ENCODE measurements at regions not wholly inside any gene's neighbourhood (a gene's known extent, or its start where the extent isn't known, plus 50 kb on each side); places are given as distances from the start of the nearest gene placed in this dataset.

DNA sequence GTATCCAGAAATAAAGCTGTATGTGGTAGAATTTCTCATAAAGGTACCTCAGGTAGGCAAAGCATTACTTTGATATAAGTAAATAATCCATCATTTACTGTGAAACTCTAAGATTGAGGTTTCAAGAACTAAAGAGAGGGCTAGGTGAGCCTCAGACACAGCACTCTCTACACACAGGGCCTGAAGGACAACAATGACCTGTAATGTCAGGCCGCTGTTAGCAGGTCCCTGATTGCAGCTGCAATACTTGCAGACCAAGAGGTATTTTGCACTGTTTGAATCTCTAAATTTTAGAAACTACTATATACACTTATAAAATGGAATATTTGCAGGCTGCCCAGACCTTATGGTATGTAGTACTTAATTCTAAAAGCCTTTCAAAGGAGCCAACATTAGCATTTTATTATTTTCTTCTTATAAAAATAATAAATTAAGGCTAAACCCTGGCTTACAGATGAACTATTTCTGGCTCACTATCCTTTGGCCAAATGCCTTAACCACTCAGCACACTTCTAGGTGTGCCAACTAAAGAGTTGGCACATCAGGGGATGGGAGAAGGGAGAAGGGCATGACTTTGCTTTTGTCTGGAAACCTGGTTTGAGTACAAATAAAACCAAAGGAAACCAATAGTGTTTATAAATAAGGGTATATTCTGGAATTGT, 66.7 kb upstream of the SLC39A10 start:
- peak; percentile 34 for DNase-seq (ENCODE audit: low read depth)
- H3K4me3 ChIP-seq (ENCODE audit: low read depth, low read length): no peak overlapping the region
- no peak for TF ChIP-seq CTCF (IDR thresholded peaks at IDR 0.05; ENCODE audit: insufficient read depth, low read length)

- H3K4me3 ChIP-seq (ENCODE audit: low read depth, low read length): no peak overlapping the region
- DNase-seq (ENCODE audit: low read depth): no peak
- no peak for TF ChIP-seq CTCF (IDR thresholded peaks at IDR 0.05; ENCODE audit: insufficient read depth, low read length)
These were observed 69.1 kb upstream of the SLC39A10 start for GRCh38 chr2:195587966-195588365.

DNA sequence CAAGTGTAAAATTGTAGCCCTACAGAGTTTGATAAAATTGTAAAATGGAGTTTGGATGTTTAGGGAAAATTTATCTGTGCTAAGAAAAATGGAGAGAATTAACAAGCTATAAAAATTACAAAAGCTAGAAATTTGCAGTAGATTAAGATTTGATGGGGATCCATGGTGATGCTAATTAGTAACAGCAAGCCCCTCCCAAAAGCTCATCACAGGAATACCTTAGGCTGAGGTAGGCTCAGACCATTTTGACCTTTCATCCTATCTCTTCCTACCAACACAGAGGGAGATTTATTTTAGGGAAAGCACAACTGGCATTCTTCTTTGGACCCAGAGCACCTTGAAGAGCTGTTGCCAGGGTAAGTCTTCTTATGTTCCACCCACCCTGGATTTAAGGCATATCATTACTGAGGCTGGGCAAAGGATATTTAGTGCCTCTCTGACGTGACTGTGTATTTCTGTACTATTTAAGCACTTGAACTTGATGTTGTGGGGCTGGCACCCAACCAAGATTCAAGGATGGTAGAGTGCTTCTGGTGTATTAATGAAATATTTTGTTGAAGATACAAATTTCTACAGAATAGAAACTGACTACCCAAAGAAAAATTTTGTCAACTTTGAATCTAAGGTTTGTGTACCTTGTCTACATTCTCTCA, 70.8 kb upstream of the SLC39A10 start:
- DNase-seq (ENCODE audit: low read depth): no peak

GRCh38 chr2:195582188-195582587, 74.8 kb upstream of the SLC39A10 start:
- no peak for TF ChIP-seq CTCF (IDR thresholded peaks at IDR 0.05; ENCODE audit: insufficient read depth, low read length)
- no peak for DNase-seq (ENCODE audit: low read depth)
- no peak overlapping the region for H3K4me3 ChIP-seq (ENCODE audit: low read depth, low read length)

More for the DNA sequence above, 70.8 kb upstream of the SLC39A10 start:
- no peak for TF ChIP-seq CTCF (IDR thresholded peaks at IDR 0.05; ENCODE audit: insufficient read depth, low read length)
- H3K4me3 ChIP-seq (ENCODE audit: low read depth, low read length): no peak overlapping the region

GRCh38 chr2:195579776-195580555, 77.1 kb upstream of the SLC39A10 start:
- H3K4me3 ChIP-seq (ENCODE audit: low read depth, low read length): no peak overlapping the region
- TF ChIP-seq CTCF (IDR thresholded peaks at IDR 0.05; ENCODE audit: insufficient read depth, low read length): no peak
- no peak for DNase-seq (ENCODE audit: low read depth)

- TF ChIP-seq CTCF (IDR thresholded peaks at IDR 0.05; ENCODE audit: insufficient read depth, low read length): no peak
- H3K4me3 ChIP-seq (ENCODE audit: low read depth, low read length): no peak overlapping the region
- peak; percentile 96 for DNase-seq (ENCODE audit: low read depth)
These were observed 81.1 kb upstream of the SLC39A10 start for GRCh38 chr2:195575879-195576401.

All from fibroblast of the aortic adventitia (primary cell).